CD14-positive monocyte (primary cell): ENCODE measurements at regions not wholly inside any gene's neighbourhood (a gene's known extent, or its start where the extent isn't known, plus 50 kb on each side); places are given as distances from the start of the nearest gene placed in this dataset.

Experiments
- DNase-seq, 3 donors: peaks; one replicate each; pipeline ENCODE4 v3.0.0-alpha.2; 2011 to 2022
- H2AFZ ChIP-seq: 2 replicates; pipeline ENCODE4 v1.6.0; 2012; ENCODE audit warnings: mild to moderate bottlenecking, low read depth, low read length, inconsistent platforms; ENCODE audit not compliant: insufficient read depth, poor library complexity, severe bottlenecking
- H3K27ac ChIP-seq, 2 donors: 1 replicate in 1 of 2; 2 replicates in 1 of 2; pipeline ENCODE4 v1.5.1; 2012 to 2013; ENCODE audit warnings: low read length in 2 of 2, control low read depth in 1 of 2, inconsistent platforms in 1 of 2, low read depth in 1 of 2, mild to moderate bottlenecking in 1 of 2
- H3K27me3 ChIP-seq, 2 donors: one replicate each; pipeline versions ENCODE4 v1.6.0 to v1.6.1; 2011 to 2013; ENCODE audit warnings: low read length in 2 of 2; ENCODE audit not compliant: control insufficient read depth in 2 of 2, insufficient read depth in 2 of 2
- H3K36me3 ChIP-seq, 2 donors: replicated peaks in 1 of 2; 1 replicate in 1 of 2; 2 replicates in 1 of 2; pipeline versions ENCODE4 v1.5.1 to v1.6.1; 2012 to 2013; ENCODE audit warnings: low read length in 2 of 2, control low read depth in 1 of 2, inconsistent platforms in 1 of 2, mild to moderate bottlenecking in 1 of 2; ENCODE audit not compliant: insufficient read depth in 2 of 2, control insufficient read depth in 1 of 2
- H3K4me1 ChIP-seq, 2 donors: 1 replicate in 1 of 2; 2 replicates in 1 of 2; pipeline versions ENCODE4 v1.5.1 to v1.6.1; 2012 to 2013; ENCODE audit warnings: low read length in 2 of 2, control low read depth in 1 of 2, inconsistent platforms in 1 of 2, mild to moderate bottlenecking in 1 of 2, moderate library complexity in 1 of 2; ENCODE audit not compliant: insufficient read depth in 2 of 2, control insufficient read depth in 1 of 2
- H3K4me2 ChIP-seq: replicated peaks from 2 replicates; pipeline ENCODE3; 2012; ENCODE audit warnings: low read length, moderate library complexity, mild to moderate bottlenecking; ENCODE audit not compliant: poor library complexity, severe bottlenecking; ENCODE audit errors: extremely low read depth
- H3K4me3 ChIP-seq, 3 experiments: fragments of 200-600 bp in 1 of 3; sonication (generic) in 1 of 3; replicated peaks in 1 of 3; 1 replicate in 2 of 3; 2 replicates in 1 of 3; pipeline ENCODE4 v1.5.1; 2011 to 2013; ENCODE audit warnings: low read length in 3 of 3, mild to moderate bottlenecking in 3 of 3, control low read depth in 2 of 3, low read depth in 2 of 3, inconsistent platforms in 1 of 3, moderate library complexity in 1 of 3
- H3K79me2 ChIP-seq: 2 replicates; pipeline ENCODE4 v1.6.0; 2012; ENCODE audit warnings: mild to moderate bottlenecking, control low read depth, inconsistent platforms, low read length, moderate library complexity; ENCODE audit not compliant: insufficient read depth
- H3K9ac ChIP-seq: 2 replicates; pipeline ENCODE4 v1.6.0; 2017; ENCODE audit warnings: low read length, mild to moderate bottlenecking; ENCODE audit not compliant: insufficient read depth, poor library complexity, severe bottlenecking
- H3K9me3 ChIP-seq, 2 donors: replicated peaks in 1 of 2; 1 replicate in 1 of 2; 2 replicates in 1 of 2; pipeline versions ENCODE4 v1.5.1 to v1.6.1; 2012 to 2013; ENCODE audit warnings: low read length in 2 of 2, control low read depth in 1 of 2; ENCODE audit not compliant: control insufficient read depth in 1 of 2, insufficient read depth in 1 of 2
- H4K20me1 ChIP-seq: 2 replicates; pipeline ENCODE4 v1.6.0; 2012; ENCODE audit warnings: mild to moderate bottlenecking, low read length, control low read depth, moderate library complexity; ENCODE audit not compliant: insufficient read depth
- H3K27ac Mint-ChIP-seq, 7 donors: one replicate each; pipeline ENCODE4 v1.8.0; 2020; ENCODE audit warnings: mild to moderate bottlenecking in 7 of 7, mixed read lengths in 7 of 7, moderate library complexity in 6 of 7, inconsistent platforms in 2 of 7
- H3K27me3 Mint-ChIP-seq, 3 donors: one replicate each; pipeline ENCODE4 v1.8.0; 2021 to 2022; ENCODE audit warnings: low read depth in 3 of 3, mild to moderate bottlenecking in 3 of 3, mixed read lengths in 3 of 3, moderate library complexity in 3 of 3, inconsistent platforms in 1 of 3
- H3K36me3 Mint-ChIP-seq, 2 donors: one replicate each; pipeline ENCODE4 v1.8.0; 2020; ENCODE audit warnings: mixed read lengths in 2 of 2, inconsistent platforms in 1 of 2, mild to moderate bottlenecking in 1 of 2
- H3K4me1 Mint-ChIP-seq: one replicate; pipeline ENCODE4 v1.8.0; 2020; ENCODE audit warnings: mild to moderate bottlenecking, mixed read lengths
- H3K4me3 Mint-ChIP-seq, 2 donors: one replicate each; pipeline ENCODE4 v1.8.0; 2020; ENCODE audit warnings: mild to moderate bottlenecking in 2 of 2, mixed read lengths in 2 of 2, moderate library complexity in 1 of 2
- H3K9me3 Mint-ChIP-seq, 7 donors: one replicate each; pipeline ENCODE4 v1.8.0; 2020 to 2022; ENCODE audit warnings: mixed read lengths in 7 of 7, mild to moderate bottlenecking in 6 of 7, moderate library complexity in 6 of 7, inconsistent platforms in 2 of 7
- CTCF ChIP-seq: fragments of 200-600 bp; IDR thresholded peaks from one replicate; pipeline ENCODE4 v1.8.0; 2022; ENCODE audit warnings: antibody characterized with exemption, mild to moderate bottlenecking
- WGBS: methylation state at CpG from one replicate; pipeline ENCODE4 v1.1.5; 2013; ENCODE audit warnings: missing lambda C conversion rate; ENCODE audit not compliant: insufficient coverage; 5-methylcytosine and 5-hydroxymethylcytosine counted together
- intact Hi-C, 2 donors: fragments of 100-400 bp; cut with micrococcal nuclease; formaldehyde crosslinking; loops; one replicate each; pipeline versions ENCODE4 v1.15.0 to v1.15.1; 2023

GRCh38 chr18:46320928-46321711, 216.9 kb downstream of the HAUS1 start:
- DNase-seq = no peak
- H3K27ac ChIP-seq = no peak overlapping the region
- no peak overlapping the region for H3K9ac ChIP-seq
- H3K4me3 Mint-ChIP-seq = no peak overlapping the region
- no peak overlapping the region for H3K4me3 ChIP-seq
- no CpG with 5 or more reads among the region's 3 CpGs for WGBS
- H3K9me3 Mint-ChIP-seq = peaks cover 0 to 4% (median 0%) of the 10 kb centered on the region in 7 donors
- intact Hi-C loops = no loop called here
- H3K79me2 ChIP-seq = no peaks in the 10 kb centered on the region
- TF ChIP-seq CTCF = no peak
- H3K4me1 ChIP-seq = peaks cover 11 to 15% of the 10 kb centered on the region in 2 donors
- no peak overlapping the region for H3K27ac Mint-ChIP-seq
- peaks cover 1 to 7% (median 1%) of the 10 kb centered on the region in 3 donors for H3K27me3 Mint-ChIP-seq
- H4K20me1 ChIP-seq = no peaks in the 10 kb centered on the region
- H3K36me3 ChIP-seq = no peaks in the 10 kb centered on the region
- no peaks in the 10 kb centered on the region for H3K9me3 ChIP-seq
- H3K4me1 Mint-ChIP-seq = peaks cover 10% of the 10 kb centered on the region
- no peak overlapping the region for H2AFZ ChIP-seq
- no peaks in the 10 kb centered on the region for H3K36me3 Mint-ChIP-seq
- no peaks in the 10 kb centered on the region for H3K27me3 ChIP-seq
- H3K4me2 ChIP-seq = no peak overlapping the region

GRCh38 chr18:46321955-46322354, 217.8 kb downstream of the HAUS1 start:
- H3K9ac ChIP-seq = no peak overlapping the region
- no peaks in the 10 kb centered on the region for H3K27me3 ChIP-seq
- H3K36me3 ChIP-seq = no peaks in the 10 kb centered on the region
- H3K27ac ChIP-seq = no peak overlapping the region
- WGBS = 90% methylated on average over 2 of the region's 5 CpGs
- Mint-ChIP-seq H3K4me1 (peaks cover 10% of the 10 kb centered on the region), H3K27me3 (peaks cover 1 to 9% (median 5%) of the 10 kb centered on the region in 3 donors), H3K4me3 (no peak overlapping the region), H3K27ac (peak overlapping the region in 2 of 7 donors; percentile 37 to 65), H3K36me3 (no peaks in the 10 kb centered on the region), H3K9me3 (peaks cover 0 to 7% (median 0%) of the 10 kb centered on the region in 7 donors)
- intact Hi-C loops = no loop called here
- DNase-seq = no peak
- H3K4me2 ChIP-seq = no peak overlapping the region
- H3K79me2 ChIP-seq = no peaks in the 10 kb centered on the region
- H3K9me3 ChIP-seq = no peaks in the 10 kb centered on the region
- no peak overlapping the region for H3K4me3 ChIP-seq
- H4K20me1 ChIP-seq = no peaks in the 10 kb centered on the region
- TF ChIP-seq CTCF = no peak
- H2AFZ ChIP-seq = no peak overlapping the region
- peaks cover 11 to 15% of the 10 kb centered on the region in 2 donors for H3K4me1 ChIP-seq
